Stimulated activated CD4-positive, alpha-beta T cell treated with anti-CD3 and anti-CD28 coated beads, Interleukin-12 subunit alpha, Interleukin-12 subunit beta, amount 100 ng/mL, for 24 hours (primary cell): ENCODE measurements at regions not wholly inside any gene's neighbourhood (a gene's known extent, or its start where the extent isn't known, plus 50 kb on each side); places are given as distances from the start of the nearest gene placed in this dataset.
A peak's percentile ranks its signal among the peaks of the same experiment; 100 is the strongest.

Experiments used
- DNase-seq, 2 experiments: peaks; one replicate each; pipeline ENCODE4 v3.0.0-alpha.2; 2020; ENCODE audit warnings: low read depth in 2 of 2

DNA sequence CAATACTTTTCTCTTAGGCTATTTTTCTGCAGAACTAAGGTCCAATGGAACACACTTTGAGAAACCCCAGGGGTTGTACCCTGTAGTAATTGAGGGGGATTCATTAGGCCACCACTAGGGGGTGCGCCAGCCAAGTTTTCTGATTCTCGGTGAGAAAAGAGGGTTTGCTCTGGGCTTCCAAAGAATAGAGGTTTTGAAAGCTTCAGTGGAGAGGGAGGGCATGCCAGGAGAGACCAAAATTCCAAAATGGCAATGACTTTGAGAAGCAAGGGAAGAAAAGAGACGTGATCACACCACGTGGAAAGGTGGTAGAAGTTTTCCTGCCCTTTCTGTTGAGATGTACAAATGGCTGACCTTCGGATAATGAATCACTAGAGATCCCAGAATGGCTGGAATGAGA lies 323.3 kb downstream of the RPS6KC1 start:
- DNase-seq = peak; percentile 5 to 60

DNA sequence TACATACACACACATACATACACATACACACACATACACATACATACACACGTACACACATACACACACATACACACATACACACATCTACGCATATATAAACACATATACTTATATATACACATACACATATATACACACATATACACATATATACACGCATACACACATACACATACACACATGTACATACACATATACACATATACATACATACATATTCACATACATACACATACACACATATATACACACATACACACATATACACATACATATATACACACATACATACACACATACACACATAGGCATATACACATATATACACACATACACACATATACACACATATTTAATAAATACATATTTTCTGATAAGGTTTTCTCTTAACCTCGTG lies 324.0 kb downstream of the RPS6KC1 start:
- no peak for DNase-seq

DNA sequence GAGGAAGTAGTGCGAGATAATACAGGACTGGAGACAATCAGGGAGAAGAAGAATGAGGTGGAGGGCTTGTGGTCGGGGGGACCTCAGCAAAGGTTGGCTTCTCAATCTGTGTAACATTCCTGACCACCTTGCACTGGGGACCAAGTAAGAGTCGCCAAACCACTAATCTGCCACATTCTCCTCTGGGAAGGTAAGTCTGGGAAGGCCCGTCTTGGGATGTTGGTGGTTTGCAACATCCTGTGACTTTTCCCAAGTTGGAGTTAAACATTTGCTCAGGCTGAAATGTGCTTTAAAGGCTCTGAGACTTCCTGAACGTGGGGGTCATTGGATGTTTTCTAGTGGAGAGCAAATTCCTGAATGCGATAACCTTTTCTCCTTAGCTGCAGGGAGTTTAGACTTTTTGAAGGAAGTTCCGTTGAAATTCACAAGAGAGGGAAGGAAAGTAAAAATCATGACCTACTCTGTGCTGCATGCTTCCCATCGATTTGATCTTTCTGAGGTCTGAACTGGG lies 325.9 kb downstream of the RPS6KC1 start:
- DNase-seq = no peak

DNA sequence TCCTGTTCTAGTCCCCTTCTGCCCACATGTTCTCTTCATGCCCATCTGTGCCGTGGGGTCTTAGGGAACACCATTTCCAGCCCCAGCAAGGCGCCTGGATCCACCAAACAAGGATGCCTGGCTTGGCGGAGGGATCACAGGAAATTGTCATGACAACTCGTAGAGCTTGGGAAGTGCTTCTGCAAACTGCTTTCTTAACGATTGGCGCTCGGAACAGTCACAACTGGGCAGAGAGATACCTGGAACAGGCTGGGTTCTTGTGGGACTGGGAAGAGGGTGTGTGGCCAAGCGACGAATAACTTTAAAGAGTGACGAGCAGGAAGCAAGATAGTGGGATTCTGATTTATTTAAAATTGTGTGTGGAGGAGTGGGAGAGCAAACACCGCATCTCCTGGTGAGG lies 329.8 kb downstream of the RPS6KC1 start:
- no peak for DNase-seq

DNA sequence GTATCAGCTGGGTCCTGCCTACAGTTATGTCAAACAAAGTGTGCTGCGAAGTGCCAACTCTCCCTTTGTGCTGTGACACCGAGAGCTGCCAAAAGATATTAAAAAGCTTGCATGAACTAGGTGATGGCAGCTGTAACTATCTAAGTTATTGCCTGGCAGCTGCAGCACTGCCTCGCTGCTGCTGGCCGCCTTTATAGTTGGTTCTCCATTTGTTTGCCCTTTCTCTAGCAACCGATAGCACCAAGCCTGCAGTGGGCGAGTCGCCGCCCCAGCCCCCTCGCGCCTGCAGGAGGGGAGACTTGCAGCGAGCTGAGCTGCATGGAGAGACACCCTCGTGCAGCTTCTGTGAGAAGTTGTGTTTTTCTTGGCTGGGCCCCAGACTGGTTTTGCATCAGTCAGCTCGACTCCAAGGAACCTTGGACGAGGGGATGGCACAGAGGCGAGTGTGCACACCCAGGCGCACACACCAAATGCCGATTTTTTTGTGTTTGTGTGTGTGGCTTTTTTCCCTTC lies 330.6 kb downstream of the RPS6KC1 start:
- DNase-seq = no peak

DNA sequence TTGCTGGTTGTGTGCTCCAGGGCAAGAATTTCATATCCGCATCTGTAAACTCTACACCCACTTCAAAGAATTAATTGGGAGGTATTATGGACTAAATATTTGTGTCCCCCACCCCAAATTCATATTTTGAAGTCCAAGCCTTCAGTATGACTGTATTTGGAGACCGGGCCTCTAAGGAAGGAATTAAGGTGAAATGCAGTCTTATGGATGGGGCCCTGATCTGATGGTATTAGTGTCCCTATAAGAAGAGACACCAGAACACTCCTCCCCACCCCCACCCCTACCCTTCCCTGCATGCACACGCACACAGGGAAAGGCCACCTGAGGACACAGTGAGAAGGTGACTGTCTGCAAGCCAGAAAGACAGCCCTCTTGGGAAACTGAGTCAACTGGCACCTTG lies 332.4 kb downstream of the RPS6KC1 start:
- no peak for DNase-seq

DNA sequence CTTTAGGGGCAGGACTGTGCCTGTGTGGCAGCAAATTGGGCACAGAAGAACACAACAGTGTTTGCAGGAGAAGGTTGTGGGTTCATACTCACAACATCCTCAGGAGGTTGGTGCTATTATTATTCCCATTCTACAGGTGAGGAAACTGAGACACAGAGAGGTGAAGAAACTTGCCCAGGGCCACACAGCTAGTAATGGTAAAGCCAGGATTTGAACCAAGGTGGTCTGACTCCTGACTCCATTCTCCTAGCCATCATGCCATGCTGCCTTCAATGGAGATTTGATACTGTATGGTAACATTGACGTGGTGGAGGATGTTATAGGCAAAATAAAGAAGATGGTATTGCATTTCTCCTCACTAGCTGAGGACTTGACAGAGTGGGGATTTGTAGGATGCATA lies 334.2 kb downstream of the RPS6KC1 start:
- no peak for DNase-seq

DNA sequence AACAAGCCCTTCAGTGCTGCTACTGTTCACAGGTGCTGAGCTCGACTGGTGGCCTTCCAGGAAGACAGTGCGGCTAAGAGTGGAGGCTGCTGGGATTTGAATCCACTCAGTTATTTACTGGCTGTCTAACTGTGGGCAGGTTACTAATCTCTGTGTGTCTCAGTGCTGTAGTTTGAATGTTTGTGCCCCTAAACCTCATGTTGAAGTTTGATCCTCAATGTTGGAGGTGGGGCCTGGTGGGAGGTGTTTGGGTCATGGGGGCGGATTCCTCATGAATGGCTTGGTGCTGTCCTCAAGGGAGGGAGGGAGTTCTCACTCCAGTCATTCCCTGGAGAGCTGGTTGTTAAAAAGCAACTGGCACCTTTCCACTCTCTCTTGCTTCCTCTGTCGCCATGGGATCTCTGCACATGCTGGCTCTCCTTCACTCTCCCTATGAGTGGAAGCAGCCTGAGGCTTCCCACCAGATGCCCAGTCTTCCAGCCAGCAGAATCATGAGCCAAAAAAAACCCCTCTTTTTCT lies 334.8 kb downstream of the RPS6KC1 start:
- DNase-seq = no peak

DNA sequence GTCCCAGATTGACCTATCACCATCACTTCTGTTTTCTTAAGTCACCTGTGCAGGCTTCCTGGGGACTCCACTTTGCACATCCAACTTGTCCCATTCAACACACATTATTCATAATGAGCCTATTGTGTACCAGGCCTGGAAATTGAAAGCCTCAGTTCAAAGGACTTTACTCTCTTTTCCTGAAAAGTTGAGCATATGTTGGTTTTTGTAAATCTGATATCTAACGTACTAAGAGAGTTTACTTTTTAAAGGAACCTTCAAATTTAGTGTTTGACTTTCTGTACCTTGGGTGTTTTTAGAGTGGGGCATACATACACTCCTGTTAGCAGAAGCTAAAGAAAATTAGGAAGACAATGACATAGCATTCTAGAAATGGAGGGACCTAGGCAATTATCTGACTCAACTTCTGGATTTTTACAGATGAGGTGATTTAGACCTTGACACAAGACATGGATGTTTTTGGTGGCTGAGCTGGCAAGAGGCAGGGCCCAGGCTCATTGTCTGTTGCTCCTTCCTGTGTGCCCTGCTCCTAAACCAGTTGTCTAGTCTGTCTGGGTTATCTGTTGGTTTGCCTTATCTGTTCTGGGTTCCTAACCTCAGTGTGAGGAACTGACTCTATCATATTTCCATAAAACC lies 336.5 kb downstream of the RPS6KC1 start:
- DNase-seq = no peak

DNA sequence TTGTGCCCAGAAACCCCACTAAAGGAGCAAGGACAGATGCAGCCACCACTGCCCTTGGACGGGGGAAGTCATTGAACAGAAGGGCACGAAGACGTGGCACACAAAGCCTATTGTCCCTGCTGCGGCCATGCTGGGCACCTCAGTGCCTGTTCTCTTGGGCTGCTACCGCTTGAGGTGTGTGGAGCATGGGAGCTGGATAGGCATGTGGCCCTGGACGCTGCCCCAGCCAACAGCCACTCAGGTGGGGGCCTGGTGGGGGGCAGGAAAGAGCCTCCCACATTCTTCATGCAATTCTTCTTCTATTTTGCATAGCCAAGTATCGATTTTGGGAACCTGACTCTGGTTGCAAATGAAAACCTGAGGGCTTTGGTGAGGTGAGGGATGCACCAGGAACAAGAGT lies 337.2 kb downstream of the RPS6KC1 start:
- DNase-seq = no peak

DNA sequence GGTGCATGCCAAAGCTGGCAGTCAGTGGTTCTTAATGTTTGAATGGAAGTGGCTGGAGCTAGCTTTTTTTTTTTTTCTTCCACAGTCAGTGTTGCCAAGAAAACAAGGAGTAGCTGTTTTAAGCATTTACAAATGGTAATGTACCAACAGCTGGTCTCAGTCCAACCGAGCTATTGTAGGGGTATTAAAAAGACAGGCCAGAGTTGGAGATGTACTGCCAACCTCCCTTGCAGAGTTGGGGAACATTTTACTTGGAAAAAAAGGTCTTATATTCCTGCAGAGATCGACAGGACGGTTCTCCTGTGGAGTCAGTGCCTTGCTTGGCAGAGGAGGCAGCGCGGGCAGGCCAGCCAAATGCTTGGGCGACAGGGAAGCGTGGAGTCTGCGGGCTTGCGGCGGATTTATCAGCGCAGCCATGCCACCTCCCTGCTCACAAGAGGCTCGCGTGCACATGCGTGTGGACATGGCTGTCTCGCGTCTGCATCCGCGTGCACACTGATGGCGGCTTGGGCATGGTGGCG lies 338.1 kb downstream of the RPS6KC1 start:
- DNase-seq = no peak

DNA sequence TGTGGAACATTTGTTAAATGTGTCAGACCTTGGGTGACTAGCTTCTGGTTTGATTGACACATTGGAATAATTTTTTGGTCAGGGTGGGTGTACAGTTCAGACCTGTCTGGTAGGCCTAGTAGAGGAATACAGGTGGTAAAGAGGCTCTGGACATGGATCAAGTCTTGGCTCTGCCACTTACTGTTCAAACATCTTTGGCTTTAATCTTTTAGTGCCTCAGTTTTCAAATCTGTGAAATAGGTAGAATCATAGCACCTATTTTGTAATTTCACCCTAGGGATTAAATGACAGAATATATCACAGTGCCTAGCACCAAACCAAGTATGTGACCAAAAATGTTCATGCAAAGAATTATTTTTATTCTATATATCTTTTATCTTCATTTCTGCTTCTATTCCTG lies 340.4 kb downstream of the RPS6KC1 start:
- no peak for DNase-seq

DNA sequence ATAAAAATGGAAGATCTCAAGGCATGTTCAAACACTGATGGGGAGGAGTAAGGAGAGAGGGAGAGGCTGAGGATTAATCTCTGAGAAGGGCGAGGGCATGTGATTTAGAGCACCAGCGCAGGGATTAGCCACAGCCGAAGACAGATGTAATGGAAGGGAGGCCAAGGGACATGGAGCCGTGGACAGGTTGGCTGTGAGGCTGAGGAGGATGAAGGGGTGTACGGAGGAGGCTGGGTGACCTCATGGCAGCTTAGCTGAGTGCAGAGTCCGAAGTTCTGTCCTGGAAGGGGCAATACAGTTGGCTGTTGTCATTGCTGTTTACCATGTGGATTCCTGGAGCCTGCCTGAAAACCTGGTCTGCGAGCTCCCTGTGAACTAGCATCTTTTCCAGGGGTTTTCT lies 342.8 kb downstream of the RPS6KC1 start:
- DNase-seq = no peak

DNA sequence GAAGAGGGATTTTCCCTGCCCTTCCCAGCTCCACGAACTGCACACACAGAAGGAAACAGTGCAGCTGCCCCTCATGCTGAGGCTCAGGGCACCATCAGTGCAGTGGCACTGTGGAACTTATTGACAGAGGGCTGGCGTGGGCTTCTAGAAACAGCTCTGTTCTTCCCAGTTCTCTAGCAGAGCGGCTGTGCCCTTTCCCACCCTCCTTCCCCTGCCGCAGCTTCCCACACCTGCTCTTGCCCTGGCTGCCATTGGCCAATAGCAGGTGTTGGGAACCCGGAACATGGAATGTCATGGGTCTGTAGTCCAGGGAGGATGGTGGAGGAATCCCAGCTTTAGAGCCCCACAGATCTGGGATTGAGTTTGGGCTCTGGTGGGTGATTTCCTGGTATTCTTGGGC lies 343.8 kb downstream of the RPS6KC1 start:
- DNase-seq = no peak

DNA sequence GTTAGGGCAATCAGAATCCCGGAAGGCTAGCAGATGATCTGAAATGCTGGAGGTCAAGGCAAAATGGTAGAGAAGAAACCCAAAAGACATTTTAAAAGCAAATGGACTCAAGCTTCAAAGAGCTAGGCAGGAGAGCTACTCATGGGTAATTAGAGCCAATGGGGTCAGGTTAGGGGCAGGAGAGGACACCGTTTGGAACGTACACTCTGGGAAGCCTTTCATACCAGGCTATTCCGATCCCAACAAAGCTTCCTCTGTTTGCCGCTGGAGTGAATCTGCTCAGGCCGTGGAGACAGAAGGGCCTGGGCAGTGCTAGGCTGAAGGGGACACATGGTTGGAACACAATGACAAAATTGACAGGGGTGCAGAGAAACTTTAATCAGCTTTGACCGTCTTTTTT lies 346.6 kb downstream of the RPS6KC1 start:
- no peak for DNase-seq

DNA sequence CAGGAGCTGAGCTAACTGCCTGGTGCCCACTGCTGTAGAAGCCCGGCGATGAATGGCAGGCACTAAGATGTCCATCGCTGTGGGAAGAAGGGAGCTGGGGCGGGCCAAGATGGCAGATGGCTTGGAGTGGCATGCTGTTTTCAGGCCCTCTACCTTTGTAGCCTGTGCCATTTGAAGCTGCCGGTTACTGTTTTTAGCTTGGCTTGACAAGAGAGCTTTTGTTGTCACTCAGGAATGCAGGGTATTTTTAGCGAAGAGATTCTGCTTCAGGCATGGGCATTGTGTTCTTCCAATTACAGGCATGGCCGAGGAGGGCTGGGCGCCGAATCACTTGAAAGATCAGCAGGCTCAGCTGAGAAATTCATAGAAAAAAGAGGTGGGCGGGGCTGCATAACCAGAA lies 348.7 kb downstream of the RPS6KC1 start:
- DNase-seq = no peak

DNA sequence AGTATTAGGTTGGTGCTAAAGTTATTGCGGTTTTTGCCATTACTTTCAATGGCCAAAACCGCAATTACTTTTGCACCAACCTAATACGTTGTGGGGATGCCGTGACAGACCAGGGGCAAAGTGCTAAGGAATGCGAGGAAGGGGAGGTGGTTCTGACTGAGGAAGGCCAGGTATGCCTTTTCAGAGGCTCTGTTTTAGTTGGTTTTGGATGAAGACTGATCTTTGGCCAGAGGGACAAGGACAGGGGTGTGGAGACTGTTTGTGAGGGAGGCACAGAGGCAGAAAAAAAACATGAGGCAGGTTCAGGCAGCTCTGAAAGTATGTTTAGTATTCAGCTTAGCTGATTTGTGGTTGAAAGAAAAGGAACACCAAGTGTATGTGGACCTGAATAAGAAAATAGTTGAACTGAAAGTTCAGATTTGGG lies 358.2 kb downstream of the RPS6KC1 start:
- no peak for DNase-seq

DNA sequence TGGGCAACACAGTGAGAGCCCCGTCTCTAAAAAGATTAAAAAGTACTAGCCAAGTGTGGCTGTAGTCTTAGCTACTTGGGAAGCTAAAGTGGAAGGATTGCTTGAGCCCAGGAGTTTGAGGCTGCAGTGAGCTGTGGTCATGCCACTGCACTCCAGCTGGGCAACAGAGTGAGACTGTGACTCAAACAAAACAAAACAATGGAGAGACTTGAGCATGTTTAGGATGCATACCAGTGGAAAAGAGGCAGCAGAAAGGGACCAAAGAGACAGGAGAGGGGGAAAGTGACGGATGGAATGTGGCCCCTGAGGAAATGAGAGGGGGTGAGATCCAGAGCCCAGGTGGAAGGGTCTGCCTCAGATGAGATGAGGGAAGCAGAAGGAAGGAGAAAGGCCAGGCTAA lies 358.9 kb downstream of the RPS6KC1 start:
- no peak for DNase-seq

DNA sequence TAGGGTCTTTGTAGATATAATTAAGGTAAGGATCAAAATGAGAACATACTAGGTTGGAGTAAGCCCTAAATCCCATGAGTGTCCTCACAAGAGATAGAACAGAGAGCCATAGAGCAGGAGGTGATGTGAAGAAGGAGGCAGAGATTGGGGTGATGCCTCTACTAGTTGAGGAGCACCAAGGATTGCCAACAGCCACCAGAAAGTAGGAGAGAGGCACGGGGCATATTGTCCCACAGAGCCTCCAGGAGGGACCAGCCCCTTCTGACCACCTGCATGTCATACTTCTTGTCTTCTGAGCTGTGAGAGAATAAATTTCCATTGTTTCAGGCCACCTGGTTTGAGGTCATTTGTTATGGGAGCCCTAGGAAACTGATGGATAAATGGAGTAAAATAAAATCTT lies 363.3 kb downstream of the RPS6KC1 start:
- DNase-seq = no peak

DNA sequence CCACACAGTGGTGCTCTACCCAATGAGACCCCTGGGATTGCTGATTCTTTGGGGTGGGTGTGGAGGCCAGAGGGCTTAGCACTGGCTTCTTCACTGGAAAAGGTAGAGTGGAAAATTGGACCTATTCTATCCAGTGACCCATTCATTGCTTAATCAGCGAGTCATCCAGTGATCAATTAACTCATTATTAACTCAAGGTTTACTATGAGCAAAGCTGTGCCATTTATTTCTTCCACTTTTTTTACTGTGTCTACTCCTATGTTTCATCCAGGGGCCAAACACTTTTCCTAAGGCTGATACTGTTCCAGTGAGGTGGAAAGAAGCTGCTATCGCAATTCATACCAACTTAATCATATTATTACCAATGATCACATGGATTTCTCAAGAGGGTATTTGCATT lies 363.9 kb downstream of the RPS6KC1 start:
- DNase-seq = no peak

DNA sequence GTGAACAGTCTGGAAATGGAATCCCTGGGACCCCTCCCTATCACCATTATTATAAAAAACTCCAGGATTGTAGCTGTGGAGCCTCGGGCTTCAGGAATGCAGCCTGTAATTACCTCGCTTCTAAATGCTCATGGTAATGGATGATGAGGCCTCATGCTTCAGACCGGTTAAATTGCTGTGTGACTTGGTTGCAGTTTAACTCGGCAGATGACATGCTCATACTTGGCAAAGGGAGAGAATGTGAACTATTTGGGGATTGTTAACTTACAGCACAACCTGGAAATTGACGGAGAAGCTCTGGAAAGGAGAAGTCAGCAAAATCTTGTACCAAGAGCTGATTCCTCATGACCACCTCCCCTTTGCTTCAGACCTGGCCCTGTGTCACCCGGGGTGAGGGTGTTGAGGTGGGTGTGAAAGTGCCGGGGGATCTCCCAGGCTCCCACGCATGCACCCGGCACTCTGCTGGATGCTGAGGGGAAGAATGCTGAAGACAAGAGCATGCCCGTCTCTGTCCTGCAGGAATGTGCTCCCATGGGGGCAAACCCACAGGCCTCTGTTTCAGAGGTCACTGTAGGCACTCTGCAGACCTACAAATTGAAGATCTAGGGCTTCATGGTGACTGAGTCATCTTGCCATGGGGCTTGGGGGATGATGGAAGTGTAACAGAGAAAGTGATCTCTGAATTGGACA lies 364.8 kb downstream of the RPS6KC1 start:
- DNase-seq = no peak

DNA sequence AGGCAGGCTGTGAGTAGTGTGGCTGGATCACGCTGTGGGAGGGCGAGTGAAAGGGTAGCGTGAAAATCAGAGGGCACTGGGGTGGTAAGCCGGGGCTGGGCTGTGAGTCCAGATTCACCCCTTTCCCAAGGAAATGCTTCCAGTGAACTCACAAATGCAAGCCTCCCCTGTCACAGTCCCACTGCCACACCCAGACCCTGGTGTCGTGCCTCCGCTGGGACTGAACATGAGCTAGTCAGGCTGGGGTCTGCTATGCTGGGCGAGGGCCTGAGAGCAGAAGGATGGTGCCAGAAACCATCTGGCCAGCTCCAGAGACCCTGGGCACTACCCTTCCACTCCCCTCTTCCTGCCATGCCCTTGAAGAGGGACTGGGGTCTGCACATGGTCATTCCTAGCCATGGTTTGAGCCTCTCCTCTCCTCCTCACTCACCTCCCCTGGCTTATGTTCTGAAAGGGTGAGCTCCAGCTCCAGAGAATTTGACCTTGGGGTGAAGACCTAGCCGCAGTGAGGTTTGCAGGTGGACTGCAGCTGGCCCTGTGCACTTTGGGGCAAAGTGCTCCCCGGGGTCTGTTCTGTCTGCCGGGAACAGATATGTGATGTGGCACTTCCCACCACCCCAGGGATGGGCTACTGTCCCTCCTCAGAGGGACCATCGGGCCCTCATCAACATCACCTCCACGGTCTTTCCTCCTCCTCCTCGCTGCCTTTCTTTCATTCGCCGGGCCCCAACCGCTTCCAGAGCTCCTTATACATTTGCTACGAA lies 365.6 kb downstream of the RPS6KC1 start:
- DNase-seq = no peak
